Inflammatory macrophage treated with lipopolysaccharide for 4 hours (primary cell): ENCODE measurements at regions not wholly inside any gene's neighbourhood (a gene's known extent, or its start where the extent isn't known, plus 50 kb on each side); places are given as distances from the start of the nearest gene placed in this dataset.

Experiments
- DNase-seq: peaks from one replicate; pipeline ENCODE4 v3.0.0-alpha.2; 2020

- DNase-seq = no peak
Observed at GRCh38 chr12:106006940-106007339, 131.8 kb downstream of the NUAK1 start.

DNA sequence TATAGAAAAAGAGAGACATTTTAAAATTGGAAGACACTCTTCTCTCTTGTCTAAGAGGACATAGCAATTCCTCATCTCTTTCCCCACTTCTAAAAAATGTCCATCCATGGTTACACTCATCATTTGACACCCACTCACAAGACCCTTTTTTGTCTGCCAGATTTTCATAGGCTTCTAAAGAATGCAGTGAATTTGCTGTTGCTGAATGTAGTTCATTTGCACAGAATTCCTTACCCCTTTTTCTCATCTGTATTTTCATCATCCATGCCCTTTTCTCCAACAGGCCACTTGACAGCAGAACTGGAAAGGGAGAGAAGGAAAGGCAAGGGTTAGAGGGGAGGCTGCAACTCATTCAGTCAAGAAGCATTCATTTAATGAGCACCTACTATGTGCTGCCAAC lies 128.0 kb downstream of the NUAK1 start:
- DNase-seq = no peak
